Osteocyte (in vitro differentiated cells): ENCODE measurements at regions not wholly inside any gene's neighbourhood (a gene's known extent, or its start where the extent isn't known, plus 50 kb on each side); places are given as distances from the start of the nearest gene placed in this dataset.
"Not testable (repeated sequence)": the region's sequence is repeated elsewhere in the genome, so short reads cannot be mapped to it uniquely, and the experiment has no call there.

Experiments used
- DNase-seq: peaks from one replicate; pipeline ENCODE4 v3.0.0; 2021; ENCODE audit warnings: mixed read lengths; ENCODE audit not compliant: unreplicated experiment; ENCODE audit errors: extremely low spot score
- H3K27ac Mint-ChIP-seq: one replicate; pipeline ENCODE4 v1.8.0; 2021; ENCODE audit warnings: mild to moderate bottlenecking, mixed read lengths; ENCODE audit not compliant: unreplicated experiment
- H3K27me3 Mint-ChIP-seq: one replicate; pipeline ENCODE4 v1.8.0; 2021; ENCODE audit warnings: mixed read lengths; ENCODE audit not compliant: unreplicated experiment
- H3K36me3 Mint-ChIP-seq: one replicate; pipeline ENCODE4 v1.8.0; 2021; ENCODE audit warnings: mixed read lengths; ENCODE audit not compliant: unreplicated experiment
- H3K4me1 Mint-ChIP-seq: one replicate; pipeline ENCODE4 v1.8.0; 2021; ENCODE audit warnings: mixed read lengths; ENCODE audit not compliant: unreplicated experiment
- H3K4me3 Mint-ChIP-seq: one replicate; pipeline ENCODE4 v1.8.0; 2021; ENCODE audit warnings: mild to moderate bottlenecking, moderate library complexity, mixed read lengths; ENCODE audit not compliant: unreplicated experiment
- H3K9me3 Mint-ChIP-seq: one replicate; pipeline ENCODE4 v1.8.0; 2021; ENCODE audit warnings: mixed read lengths; ENCODE audit not compliant: unreplicated experiment
- CTCF ChIP-seq: fragments of 200-600 bp; sonication (generic); IDR thresholded peaks from 2 replicates; pipeline ENCODE4 v1.5.0; 2021; ENCODE audit warnings: antibody characterized with exemption, mild to moderate bottlenecking, moderate library complexity

- no peak overlapping the region for H3K27ac Mint-ChIP-seq
- no peak overlapping the region for H3K4me3 Mint-ChIP-seq
- DNase-seq = no peak
- H3K27me3 Mint-ChIP-seq = no peaks in the 10 kb centered on the region
- peaks cover 7% of the 10 kb centered on the region for H3K4me1 Mint-ChIP-seq
- TF ChIP-seq CTCF = no peak
- H3K36me3 Mint-ChIP-seq = no peaks in the 10 kb centered on the region
- H3K9me3 Mint-ChIP-seq = peaks cover 19% of the 10 kb centered on the region
Observed at GRCh38 chr5:34416501-34417008, 239.6 kb upstream of the RAI14 start.

GRCh38 chr5:34420191-34420590 is 235.9 kb upstream of the RAI14 start:
- not testable (repeated sequence) for H3K36me3 Mint-ChIP-seq, DNase-seq, H3K27ac Mint-ChIP-seq, H3K4me1 Mint-ChIP-seq, H3K4me3 Mint-ChIP-seq, H3K27me3 Mint-ChIP-seq
- peaks cover 19% of the 10 kb centered on the region for H3K9me3 Mint-ChIP-seq

GRCh38 chr5:34436761-34437501 is 219.2 kb upstream of the RAI14 start:
- Mint-ChIP-seq H3K27ac (no peak overlapping the region), H3K4me1 (no peaks in the 10 kb centered on the region), H3K27me3 (peaks cover 13% of the 10 kb centered on the region), H3K36me3 (no peaks in the 10 kb centered on the region), H3K9me3 (no peaks in the 10 kb centered on the region), H3K4me3 (no peak overlapping the region)
- no peak for TF ChIP-seq CTCF
- DNase-seq = no peak

GRCh38 chr5:34439601-34440000 is 216.5 kb upstream of the RAI14 start:
- DNase-seq = no peak
- H3K4me3 Mint-ChIP-seq = no peak overlapping the region
- H3K4me1 Mint-ChIP-seq = no peaks in the 10 kb centered on the region
- no peak overlapping the region for H3K27ac Mint-ChIP-seq
- no peaks in the 10 kb centered on the region for H3K36me3 Mint-ChIP-seq
- no peak for TF ChIP-seq CTCF
- peaks cover 15% of the 10 kb centered on the region for H3K27me3 Mint-ChIP-seq
- no peaks in the 10 kb centered on the region for H3K9me3 Mint-ChIP-seq

GRCh38 chr5:34441767-34442166 is 214.4 kb upstream of the RAI14 start:
- not testable (repeated sequence) for DNase-seq, H3K4me3 Mint-ChIP-seq, H3K27ac Mint-ChIP-seq, H3K36me3 Mint-ChIP-seq, H3K4me1 Mint-ChIP-seq, H3K9me3 Mint-ChIP-seq
- H3K27me3 Mint-ChIP-seq = peaks cover 36% of the 10 kb centered on the region

- DNase-seq = no peak
- H3K9me3 Mint-ChIP-seq = no peaks in the 10 kb centered on the region
- no peaks in the 10 kb centered on the region for H3K36me3 Mint-ChIP-seq
- H3K27ac Mint-ChIP-seq = no peak overlapping the region
- H3K4me3 Mint-ChIP-seq = no peak overlapping the region
- no peak for TF ChIP-seq CTCF
- H3K27me3 Mint-ChIP-seq = peaks cover 53% of the 10 kb centered on the region
- H3K4me1 Mint-ChIP-seq = no peaks in the 10 kb centered on the region
Observed at GRCh38 chr5:34447424-34447823, 208.7 kb upstream of the RAI14 start.
